Uterus (tissue), 3 donors: ENCODE measurements at regions not wholly inside any gene's neighbourhood (a gene's known extent, or its start where the extent isn't known, plus 50 kb on each side); places are given as distances from the start of the nearest gene placed in this dataset.

Experiments used
- DNase-seq, 2 donors: peaks; one replicate each; pipeline ENCODE4 v3.0.0-alpha.2; 2019 to 2020
- H3K27ac ChIP-seq, 2 donors: fragments of 200-600 bp; sonication (generic); 1 replicate in 1 of 2; 2 replicates in 1 of 2; pipeline ENCODE4 v1.5.1; 2016 to 2018
- H3K27me3 ChIP-seq, 2 donors: fragments of 200-600 bp; sonication (generic); one replicate each; pipeline ENCODE4 v1.5.1; 2018 to 2019; ENCODE audit warnings: control low read depth in 1 of 2
- H3K36me3 ChIP-seq, 2 donors: fragments of 200-600 bp; sonication (generic); one replicate each; pipeline ENCODE4 v1.5.1; 2019; ENCODE audit warnings: control low read depth in 1 of 2
- H3K4me1 ChIP-seq, 2 donors: fragments of 200-600 bp; sonication (generic); one replicate each; pipeline ENCODE4 v1.5.1; 2018 to 2019; ENCODE audit warnings: control low read depth in 1 of 2
- H3K4me3 ChIP-seq, 2 donors: fragments of 200-600 bp; sonication (generic); 1 replicate in 1 of 2; 2 replicates in 1 of 2; pipeline ENCODE4 v1.5.1; 2018 to 2019; ENCODE audit warnings: mild to moderate bottlenecking in 1 of 2
- H3K9me3 ChIP-seq, 2 donors: fragments of 200-600 bp; sonication (generic); one replicate each; pipeline ENCODE4 v1.5.1; 2019; ENCODE audit warnings: control low read depth in 1 of 2
- CTCF ChIP-seq, 4 experiments: fragments of 200-600 bp in 2 of 4; fragments of 450-650 bp in 2 of 4; sonication (generic) in 2 of 4; IDR thresholded peaks; one replicate each; pipeline ENCODE4 v1.5.1; 2016 to 2019; ENCODE audit warnings: antibody characterized with exemption in 4 of 4, mild to moderate bottlenecking in 2 of 4, moderate library complexity in 1 of 4
- POLR2A ChIP-seq, 2 donors: fragments of 450-650 bp; IDR thresholded peaks; one replicate each; pipeline ENCODE4 v1.6.1; 2016; ENCODE audit warnings: antibody characterized with exemption in 2 of 2, mild to moderate bottlenecking in 1 of 2, moderate library complexity in 1 of 2
- intact Hi-C: fragments of 100-400 bp; cut with DNase I; formaldehyde crosslinking; loops from one replicate; pipeline ENCODE4 v1.15.1; 2023; ENCODE audit warnings: low total_unique reads
- donor health status: DM: yes; HTN: yes; CAD: no.

GRCh38 chr2:237011206-237011795, 74.4 kb upstream of the COPS8 start:
- TF ChIP-seq CTCF (IDR thresholded peaks at IDR 0.05) (no peak), POLR2A (IDR thresholded peaks at IDR 0.05) (no peak)
- intact Hi-C loops: no loop called here

GRCh38 chr2:237012004-237012403, 73.7 kb upstream of the COPS8 start:
- H3K4me3 ChIP-seq: no peak overlapping the region
- TF ChIP-seq CTCF (IDR thresholded peaks at IDR 0.05): no peak
- TF ChIP-seq POLR2A (IDR thresholded peaks at IDR 0.05): no peak
- intact Hi-C loops: no loop called here
- H3K4me1 ChIP-seq: no peaks in the 10 kb centered on the region
- no peaks in the 10 kb centered on the region for H3K9me3 ChIP-seq
- H3K27ac ChIP-seq: no peak overlapping the region
- no peaks in the 10 kb centered on the region for H3K27me3 ChIP-seq
- no peak for DNase-seq
- H3K36me3 ChIP-seq: no peaks in the 10 kb centered on the region

More at GRCh38 chr2:237011206-237011795, 74.4 kb upstream of the COPS8 start:
- no peaks in the 10 kb centered on the region for H3K36me3 ChIP-seq
- H3K27me3 ChIP-seq: no peaks in the 10 kb centered on the region
- H3K9me3 ChIP-seq: no peaks in the 10 kb centered on the region
- no peak for DNase-seq
- no peaks in the 10 kb centered on the region for H3K4me1 ChIP-seq
- no peak overlapping the region for H3K27ac ChIP-seq
- no peak overlapping the region for H3K4me3 ChIP-seq

GRCh38 chr2:237012577-237013267, 73.0 kb upstream of the COPS8 start:
- TF ChIP-seq CTCF (IDR thresholded peaks at IDR 0.05) (no peak), POLR2A (IDR thresholded peaks at IDR 0.05) (no peak)
- H3K4me1 ChIP-seq: no peaks in the 10 kb centered on the region
- H3K4me3 ChIP-seq: no peak overlapping the region
- H3K9me3 ChIP-seq: no peaks in the 10 kb centered on the region
- no peak for DNase-seq
- H3K27me3 ChIP-seq: no peaks in the 10 kb centered on the region
- no peaks in the 10 kb centered on the region for H3K36me3 ChIP-seq
- intact Hi-C loops: no loop called here
- no peak overlapping the region for H3K27ac ChIP-seq

GRCh38 chr2:237016121-237016915, 69.4 kb upstream of the COPS8 start:
- Histone ChIP-seq H3K36me3 (no peaks in the 10 kb centered on the region), H3K9me3 (no peaks in the 10 kb centered on the region), H3K27me3 (no peaks in the 10 kb centered on the region), H3K27ac (no peak overlapping the region), H3K4me3 (no peak overlapping the region), H3K4me1 (no peaks in the 10 kb centered on the region)
- TF ChIP-seq CTCF (IDR thresholded peaks at IDR 0.05) (no peak), POLR2A (IDR thresholded peaks at IDR 0.05) (no peak)
- DNase-seq: no peak
- intact Hi-C loops: no loop called here

- no peak for TF ChIP-seq POLR2A (IDR thresholded peaks at IDR 0.05)
- no peak for TF ChIP-seq CTCF (IDR thresholded peaks at IDR 0.05)
- DNase-seq: no peak
Measured at GRCh38 chr2:237020090-237020489, 65.6 kb upstream of the COPS8 start.

More at GRCh38 chr2:237020090-237020489, 65.6 kb upstream of the COPS8 start:
- no peaks in the 10 kb centered on the region for H3K9me3 ChIP-seq
- H3K36me3 ChIP-seq: no peaks in the 10 kb centered on the region
- no peaks in the 10 kb centered on the region for H3K4me1 ChIP-seq
- intact Hi-C loops: no loop called here
- no peak overlapping the region for H3K4me3 ChIP-seq
- no peaks in the 10 kb centered on the region for H3K27me3 ChIP-seq
- H3K27ac ChIP-seq: no peak overlapping the region
